Epithelial cell of proximal tubule (primary cell): ENCODE measurements at regions not wholly inside any gene's neighbourhood (a gene's known extent, or its start where the extent isn't known, plus 50 kb on each side); places are given as distances from the start of the nearest gene placed in this dataset.

Source experiments
- DNase-seq: peaks from one replicate; pipeline ENCODE4 v3.0.0-alpha.2; 2011; ENCODE audit warnings: low read depth
- H3K4me3 ChIP-seq: 2 replicates; pipeline ENCODE4 v1.5.1; 2011; ENCODE audit warnings: low read depth, mild to moderate bottlenecking, low read length
- TF ChIP-seq, protein P1 (sequence below): conservative IDR thresholded peaks from 2 replicates; pipeline ENCODE4 v1.5.1; 2012; ENCODE audit warnings: low read depth, mild to moderate bottlenecking, low read length

- H3K4me3 ChIP-seq: no peak overlapping the region
- DNase-seq: no peak
- TF ChIP-seq, protein P1, sequence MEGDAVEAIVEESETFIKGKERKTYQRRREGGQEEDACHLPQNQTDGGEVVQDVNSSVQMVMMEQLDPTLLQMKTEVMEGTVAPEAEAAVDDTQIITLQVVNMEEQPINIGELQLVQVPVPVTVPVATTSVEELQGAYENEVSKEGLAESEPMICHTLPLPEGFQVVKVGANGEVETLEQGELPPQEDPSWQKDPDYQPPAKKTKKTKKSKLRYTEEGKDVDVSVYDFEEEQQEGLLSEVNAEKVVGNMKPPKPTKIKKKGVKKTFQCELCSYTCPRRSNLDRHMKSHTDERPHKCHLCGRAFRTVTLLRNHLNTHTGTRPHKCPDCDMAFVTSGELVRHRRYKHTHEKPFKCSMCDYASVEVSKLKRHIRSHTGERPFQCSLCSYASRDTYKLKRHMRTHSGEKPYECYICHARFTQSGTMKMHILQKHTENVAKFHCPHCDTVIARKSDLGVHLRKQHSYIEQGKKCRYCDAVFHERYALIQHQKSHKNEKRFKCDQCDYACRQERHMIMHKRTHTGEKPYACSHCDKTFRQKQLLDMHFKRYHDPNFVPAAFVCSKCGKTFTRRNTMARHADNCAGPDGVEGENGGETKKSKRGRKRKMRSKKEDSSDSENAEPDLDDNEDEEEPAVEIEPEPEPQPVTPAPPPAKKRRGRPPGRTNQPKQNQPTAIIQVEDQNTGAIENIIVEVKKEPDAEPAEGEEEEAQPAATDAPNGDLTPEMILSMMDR: no peak
These were observed 173.0 kb upstream of the ALKAL2 start for GRCh38 chr2:460861-461260.

- H3K4me3 ChIP-seq: no peak overlapping the region
- DNase-seq: no peak
- TF ChIP-seq, protein P1: no peak
These were observed 172.0 kb upstream of the ALKAL2 start for GRCh38 chr2:459931-460330.

DNA sequence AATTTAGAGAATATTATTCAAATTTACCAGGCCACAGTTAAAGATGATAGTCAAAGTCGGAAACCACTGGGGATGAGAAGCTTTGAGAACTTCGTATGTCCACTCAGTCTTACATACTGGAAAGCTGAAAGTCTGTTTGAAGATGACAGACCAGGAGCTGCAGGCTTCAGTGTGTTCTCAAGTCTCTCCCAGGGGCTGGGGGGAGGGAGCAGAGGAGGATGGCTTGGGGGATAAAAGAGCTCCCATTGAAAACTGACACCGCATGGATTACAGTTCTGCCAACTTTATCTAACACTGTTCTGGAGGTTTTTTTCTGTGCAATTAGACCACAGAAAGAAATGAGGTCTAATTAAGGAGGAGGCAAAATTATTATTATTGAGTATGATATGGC, 170.5 kb upstream of the ALKAL2 start:
- H3K4me3 ChIP-seq: no peak overlapping the region
- TF ChIP-seq, protein P1: no peak
- no peak for DNase-seq

- TF ChIP-seq, protein P1: no peak
- H3K4me3 ChIP-seq: no peak overlapping the region
- DNase-seq: no peak
These were observed 170.0 kb upstream of the ALKAL2 start for GRCh38 chr2:457792-458424.

- TF ChIP-seq, protein P1: no peak
- DNase-seq: no peak
- H3K4me3 ChIP-seq: no peak overlapping the region
These were observed 169.4 kb upstream of the ALKAL2 start for GRCh38 chr2:457262-457661.

- TF ChIP-seq, protein P1: no peak
- peak; percentile 43 for DNase-seq
- H3K4me3 ChIP-seq: no peak overlapping the region
These were observed 168.0 kb upstream of the ALKAL2 start for GRCh38 chr2:455913-456312.

GRCh38 chr2:455015-455705, 167.3 kb upstream of the ALKAL2 start:
- no peak for DNase-seq
- H3K4me3 ChIP-seq: no peak overlapping the region
- TF ChIP-seq, protein P1: no peak
